ENCODE measurements at regions not wholly inside any gene's neighbourhood (a gene's known extent, or its start where the extent isn't known, plus 50 kb on each side); places are given as distances from the start of the nearest gene placed in this dataset.
"Not testable (repeated sequence)": the region's sequence is repeated elsewhere in the genome, so short reads cannot be mapped to it uniquely, and the experiment has no call there.

- no peak for DNase-seq
These were observed 174.4 kb downstream of the RPIA start for GRCh38 chr2:88865801-88866371.

GRCh38 chr2:88866756-88867155, 175.3 kb downstream of the RPIA start:
- peak; percentile 71 for DNase-seq

GRCh38 chr2:88868861-88869260, 177.4 kb downstream of the RPIA start:
- DNase-seq, result no peak

GRCh38 chr2:88870267-88870839, 178.9 kb downstream of the RPIA start:
- DNase-seq, result no peak

GRCh38 chr2:88871336-88871735, 179.9 kb downstream of the RPIA start:
- DNase-seq, result no peak

GRCh38 chr2:88873620-88874019, 182.1 kb downstream of the RPIA start:
- no peak for DNase-seq

- peak; percentile 76 for DNase-seq
These were observed 182.7 kb downstream of the RPIA start for GRCh38 chr2:88874063-88874657.

GRCh38 chr2:88875736-88876135, 184.3 kb downstream of the RPIA start:
- DNase-seq, result no peak

- peak; percentile 70 for DNase-seq
These were observed 189.0 kb downstream of the RPIA start for GRCh38 chr2:88880441-88880953.

- no peak for DNase-seq
These were observed 193.8 kb downstream of the RPIA start for GRCh38 chr2:88885275-88885674.

GRCh38 chr2:88885679-88886416, 194.4 kb downstream of the RPIA start:
- DNase-seq, result no peak

GRCh38 chr2:88887466-88887865, 196.0 kb downstream of the RPIA start:
- not testable (repeated sequence) for DNase-seq

- DNase-seq, result no peak
These were observed 200.7 kb downstream of the RPIA start for GRCh38 chr2:88892207-88892606.

- no peak for DNase-seq
These were observed 201.3 kb downstream of the RPIA start for GRCh38 chr2:88892788-88893187.

GRCh38 chr2:88896971-88897370, 205.5 kb downstream of the RPIA start:
- DNase-seq, result no peak

GRCh38 chr2:88897715-88898114, 206.2 kb downstream of the RPIA start:
- no peak for DNase-seq

GRCh38 chr2:88903749-88904353, 212.4 kb downstream of the RPIA start:
- DNase-seq, result peak; percentile 71

GRCh38 chr2:88913280-88913679, 221.8 kb downstream of the RPIA start:
- no peak for DNase-seq

GRCh38 chr2:88919087-88919738, 227.7 kb downstream of the RPIA start:
- DNase-seq, result peak; percentile 42

GRCh38 chr2:88920399-88920798, 228.9 kb downstream of the RPIA start:
- DNase-seq, result not testable (repeated sequence)

- no peak for DNase-seq
These were observed 233.1 kb downstream of the RPIA start for GRCh38 chr2:88924533-88924932.

GRCh38 chr2:88925770-88926462, 234.4 kb downstream of the RPIA start:
- DNase-seq, result no peak

All from hematopoietic multipotent progenitor cell treated with erythropoietin and hydrocortisone succinate and interleukin-3 and kit ligand, for 8 days (in vitro differentiated cells).